ENCODE measurements at regions not wholly inside any gene's neighbourhood (a gene's known extent, or its start where the extent isn't known, plus 50 kb on each side); places are given as distances from the start of the nearest gene placed in this dataset.

GRCh38 chr9:29741169-29741568 is 2167.9 kb upstream of the C9orf72 start:
- H3K27me3 Mint-ChIP-seq (ENCODE audit: unreplicated experiment): no peaks in the 10 kb centered on the region
- DNase-seq: no peak
- no peaks in the 10 kb centered on the region for H3K36me3 Mint-ChIP-seq (ENCODE audit: unreplicated experiment)
- H3K27ac Mint-ChIP-seq (ENCODE audit: unreplicated experiment): no peak overlapping the region
- H3K4me3 Mint-ChIP-seq (ENCODE audit: unreplicated experiment): no peak overlapping the region
- no peak for TF ChIP-seq CTCF (IDR thresholded peaks at IDR 0.05; ENCODE audit: partially characterized antibody, unreplicated experiment)
- no peaks in the 10 kb centered on the region for H3K4me1 Mint-ChIP-seq (ENCODE audit: low read depth, unreplicated experiment)
- H3K9me3 Mint-ChIP-seq (ENCODE audit: unreplicated experiment): no peaks in the 10 kb centered on the region

- no peaks in the 10 kb centered on the region for H3K36me3 Mint-ChIP-seq (ENCODE audit: unreplicated experiment)
- TF ChIP-seq CTCF (IDR thresholded peaks at IDR 0.05; ENCODE audit: partially characterized antibody, unreplicated experiment): no peak
- no peak overlapping the region for H3K4me3 Mint-ChIP-seq (ENCODE audit: unreplicated experiment)
- H3K27ac Mint-ChIP-seq (ENCODE audit: unreplicated experiment): no peak overlapping the region
- no peaks in the 10 kb centered on the region for H3K27me3 Mint-ChIP-seq (ENCODE audit: unreplicated experiment)
- DNase-seq: no peak
- H3K4me1 Mint-ChIP-seq (ENCODE audit: low read depth, unreplicated experiment): no peaks in the 10 kb centered on the region
- H3K9me3 Mint-ChIP-seq (ENCODE audit: unreplicated experiment): no peaks in the 10 kb centered on the region
These were observed 2176.8 kb upstream of the C9orf72 start for GRCh38 chr9:29750062-29750461.

- H3K36me3 Mint-ChIP-seq (ENCODE audit: unreplicated experiment): no peaks in the 10 kb centered on the region
- no peaks in the 10 kb centered on the region for H3K4me1 Mint-ChIP-seq (ENCODE audit: low read depth, unreplicated experiment)
- H3K4me3 Mint-ChIP-seq (ENCODE audit: unreplicated experiment): no peak overlapping the region
- TF ChIP-seq CTCF (IDR thresholded peaks at IDR 0.05; ENCODE audit: partially characterized antibody, unreplicated experiment): no peak
- no peaks in the 10 kb centered on the region for H3K9me3 Mint-ChIP-seq (ENCODE audit: unreplicated experiment)
- no peak for DNase-seq
- no peaks in the 10 kb centered on the region for H3K27me3 Mint-ChIP-seq (ENCODE audit: unreplicated experiment)
- no peak overlapping the region for H3K27ac Mint-ChIP-seq (ENCODE audit: unreplicated experiment)
These were observed 2177.9 kb upstream of the C9orf72 start for GRCh38 chr9:29751226-29751625.

- TF ChIP-seq CTCF (IDR thresholded peaks at IDR 0.05; ENCODE audit: partially characterized antibody, unreplicated experiment): no peak
- H3K4me3 Mint-ChIP-seq (ENCODE audit: unreplicated experiment): no peak overlapping the region
- no peaks in the 10 kb centered on the region for H3K27me3 Mint-ChIP-seq (ENCODE audit: unreplicated experiment)
- H3K4me1 Mint-ChIP-seq (ENCODE audit: low read depth, unreplicated experiment): no peaks in the 10 kb centered on the region
- no peaks in the 10 kb centered on the region for H3K36me3 Mint-ChIP-seq (ENCODE audit: unreplicated experiment)
- no peak overlapping the region for H3K27ac Mint-ChIP-seq (ENCODE audit: unreplicated experiment)
- no peak for DNase-seq
- H3K9me3 Mint-ChIP-seq (ENCODE audit: unreplicated experiment): no peaks in the 10 kb centered on the region
These were observed 2180.4 kb upstream of the C9orf72 start for GRCh38 chr9:29753638-29754037.

GRCh38 chr9:29769019-29769418 is 2195.7 kb upstream of the C9orf72 start:
- no peaks in the 10 kb centered on the region for H3K4me1 Mint-ChIP-seq (ENCODE audit: low read depth, unreplicated experiment)
- H3K27me3 Mint-ChIP-seq (ENCODE audit: unreplicated experiment): no peaks in the 10 kb centered on the region
- no peaks in the 10 kb centered on the region for H3K36me3 Mint-ChIP-seq (ENCODE audit: unreplicated experiment)
- DNase-seq: no peak
- no peaks in the 10 kb centered on the region for H3K9me3 Mint-ChIP-seq (ENCODE audit: unreplicated experiment)
- H3K27ac Mint-ChIP-seq (ENCODE audit: unreplicated experiment): no peak overlapping the region
- no peak for TF ChIP-seq CTCF (IDR thresholded peaks at IDR 0.05; ENCODE audit: partially characterized antibody, unreplicated experiment)
- no peak overlapping the region for H3K4me3 Mint-ChIP-seq (ENCODE audit: unreplicated experiment)
